NCI-H2029 (cell line): ENCODE measurements at regions not wholly inside any gene's neighbourhood (a gene's known extent, or its start where the extent isn't known, plus 50 kb on each side); places are given as distances from the start of the nearest gene placed in this dataset.
"Not testable (repeated sequence)": the region's sequence is repeated elsewhere in the genome, so short reads cannot be mapped to it uniquely, and the experiment has no call there.

Experiments
- DNase-seq: peaks from one replicate; lab custom pipeline; 2025; lab: John Stamatoyannopoulos, UW

- not testable (repeated sequence) for DNase-seq
These were observed 118.3 kb downstream of the LRRC37A3 start for GRCh38 chr17:64800987-64801386.

DNA sequence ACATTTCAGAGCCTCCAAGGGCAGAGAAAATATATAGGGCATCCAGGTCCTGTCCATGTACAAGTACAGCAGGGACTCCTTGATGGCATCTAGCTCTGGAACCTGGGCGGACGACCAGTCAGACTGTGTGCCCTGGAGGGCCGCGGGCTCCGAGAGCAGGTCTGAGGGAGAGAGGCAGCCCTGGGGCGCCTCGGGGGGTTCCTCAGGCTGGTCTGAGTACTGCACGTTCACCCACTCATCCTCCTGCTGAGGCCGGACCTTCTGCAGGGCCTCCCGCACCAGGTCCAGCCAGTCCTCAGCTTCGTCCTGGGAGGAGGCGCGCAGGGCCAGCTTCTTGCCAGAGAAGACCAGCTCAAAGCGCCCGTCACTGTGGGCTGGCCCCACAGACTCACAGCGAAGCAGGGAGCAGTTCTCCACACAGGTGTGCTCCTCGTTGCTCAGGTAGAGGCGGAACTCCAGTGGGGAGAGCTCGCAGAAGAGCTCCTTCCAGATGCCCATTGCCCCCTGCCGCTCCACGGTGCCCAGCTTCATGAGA lies 118.8 kb downstream of the LRRC37A3 start:
- not testable (repeated sequence) for DNase-seq

GRCh38 chr17:64799543-64800188 lies 119.6 kb downstream of the LRRC37A3 start:
- DNase-seq, result not testable (repeated sequence)

DNA sequence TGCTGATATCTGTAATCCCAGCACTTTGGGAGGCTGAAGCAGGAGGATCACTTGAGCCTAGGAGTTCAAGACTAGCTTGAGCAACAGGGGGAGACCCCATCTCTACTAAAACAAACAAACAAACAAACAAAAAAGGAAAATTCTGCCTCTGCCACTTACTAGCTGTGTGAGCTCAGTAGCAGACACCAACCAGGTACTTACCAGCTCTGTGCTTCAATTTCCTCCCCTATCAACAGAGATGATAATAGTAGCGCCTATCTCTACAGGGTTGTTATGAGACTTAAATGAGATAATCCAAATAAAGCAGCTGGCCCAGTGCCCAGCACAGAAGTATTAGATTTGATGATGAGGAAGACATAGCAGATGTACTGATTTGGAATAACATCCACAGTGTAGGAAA lies 120.3 kb downstream of the LRRC37A3 start:
- DNase-seq, result not testable (repeated sequence)

DNA sequence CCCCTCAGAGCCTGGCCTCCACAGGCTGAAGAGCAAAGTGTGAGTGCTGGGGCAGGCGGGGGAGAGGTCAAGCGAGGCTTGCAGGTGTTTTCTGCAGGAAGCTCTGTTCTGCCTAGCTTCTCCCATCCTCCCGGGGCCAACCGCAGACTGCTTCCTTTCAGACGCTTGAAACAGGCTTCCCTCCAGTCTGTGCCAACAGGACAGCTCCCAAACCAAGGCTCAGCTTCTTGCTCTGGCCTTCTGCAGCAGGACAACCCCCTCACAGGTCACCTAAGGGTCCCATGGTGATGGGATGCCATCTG lies 120.8 kb downstream of the LRRC37A3 start:
- DNase-seq, result not testable (repeated sequence)

DNA sequence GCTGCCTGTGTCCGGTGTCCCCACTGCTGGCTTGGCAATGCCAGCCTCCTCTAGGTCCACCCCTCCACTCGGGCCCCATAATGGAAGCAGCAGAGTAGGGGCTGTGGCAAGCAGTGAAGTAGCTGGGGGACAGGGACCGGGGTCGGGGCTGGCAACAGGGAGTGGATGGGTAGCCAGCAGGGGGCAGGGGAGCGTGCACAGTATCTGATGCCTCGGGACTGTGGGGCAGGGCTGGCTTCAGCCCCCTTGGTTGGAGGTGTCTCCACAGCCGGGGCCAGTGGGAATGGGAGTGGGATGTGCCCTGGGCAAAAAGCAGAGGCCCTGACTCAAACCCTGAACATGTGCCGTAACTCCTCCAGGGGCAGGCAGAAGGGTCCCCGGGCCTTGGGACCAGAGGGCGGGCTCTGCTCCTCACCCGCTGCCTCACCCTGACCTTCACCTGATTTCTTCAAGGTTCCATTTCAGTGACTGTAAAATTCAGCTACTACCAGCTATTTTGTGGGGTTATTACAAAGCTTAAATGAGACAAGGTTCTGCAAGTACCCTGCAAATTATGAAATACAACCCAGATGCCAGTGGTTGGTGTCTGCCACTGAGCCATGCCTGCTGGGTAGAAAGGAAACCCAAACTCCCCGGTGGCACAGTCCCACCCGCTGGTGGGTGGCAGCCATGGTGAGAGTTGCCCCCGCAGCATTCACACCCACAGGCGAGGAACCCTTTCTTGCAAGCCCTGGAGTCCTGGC lies 121.4 kb downstream of the LRRC37A3 start:
- not testable (repeated sequence) for DNase-seq

DNA sequence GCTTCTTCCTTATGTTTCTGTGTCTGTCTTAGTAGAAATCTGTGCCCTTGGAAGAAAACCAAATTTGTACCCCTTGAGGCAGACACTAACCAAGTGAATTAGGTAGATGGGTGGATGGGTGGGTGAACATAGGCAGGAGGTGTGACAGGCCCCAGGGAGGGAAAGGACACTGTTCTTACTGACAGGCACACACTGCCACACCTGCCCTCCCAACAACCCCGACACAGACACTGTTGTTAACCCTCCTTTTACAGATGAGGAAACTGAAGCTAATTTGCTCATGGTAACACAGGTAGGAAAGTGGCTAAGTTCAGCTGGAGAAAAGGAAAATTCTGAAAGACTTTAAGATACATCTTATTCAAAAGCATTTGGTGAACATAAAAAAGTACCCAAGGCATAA lies 123.9 kb downstream of the LRRC37A3 start:
- not testable (repeated sequence) for DNase-seq

DNA sequence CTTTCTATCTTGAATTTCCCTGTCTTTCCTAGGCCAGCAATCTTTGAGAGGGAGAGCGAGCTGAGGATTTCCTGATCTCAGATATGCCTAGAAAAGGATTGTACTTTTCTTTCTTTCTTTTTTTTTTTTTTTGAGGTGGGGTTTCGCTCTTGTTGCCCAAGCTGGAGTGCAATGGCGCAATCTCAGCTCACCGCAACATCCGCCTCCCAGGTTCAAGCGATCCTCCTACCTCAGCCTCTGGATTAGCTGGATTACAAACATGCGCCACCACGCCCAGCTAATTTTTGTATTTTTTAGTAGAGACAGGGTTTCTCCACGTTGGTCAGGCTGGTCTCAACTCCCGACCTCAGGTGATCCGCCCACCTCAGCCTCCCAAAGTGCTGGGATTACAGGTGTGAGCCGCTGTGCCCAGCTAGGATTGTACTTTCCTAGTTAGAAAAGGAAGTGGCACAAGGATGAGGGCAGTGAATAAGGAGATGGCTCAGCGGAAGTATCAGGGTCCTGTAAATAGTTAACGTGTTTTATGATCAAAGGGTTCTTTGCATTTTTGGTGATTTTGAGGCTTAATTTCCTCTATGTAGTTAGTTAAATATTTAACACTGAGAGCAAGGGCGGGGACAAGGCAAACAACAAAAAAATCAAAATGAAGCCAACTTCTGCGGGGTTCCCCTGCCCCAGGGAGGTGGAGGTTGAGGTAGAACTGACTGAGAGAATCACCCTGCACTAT lies 124.6 kb downstream of the LRRC37A3 start:
- not testable (repeated sequence) for DNase-seq

DNA sequence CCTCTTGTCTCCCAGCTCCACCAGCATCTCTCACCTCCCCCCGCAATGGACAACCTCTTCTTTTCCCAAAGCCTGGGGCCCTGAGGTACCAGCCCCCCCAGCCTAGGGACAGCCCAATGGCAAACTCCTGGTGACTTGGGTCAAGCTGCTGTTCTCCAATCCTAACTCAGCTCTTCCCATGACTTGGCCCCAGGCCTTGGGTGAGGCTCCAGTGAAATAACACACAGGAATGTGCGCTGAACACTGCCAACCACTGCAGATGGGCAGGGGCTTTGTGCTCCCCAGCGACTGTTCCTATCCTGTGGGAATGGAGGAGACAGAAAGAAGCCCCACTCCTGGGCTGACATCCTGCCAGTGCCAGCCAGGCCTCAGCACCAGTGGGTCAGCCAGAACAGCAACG lies 125.2 kb downstream of the LRRC37A3 start:
- DNase-seq, result not testable (repeated sequence)

- not testable (repeated sequence) for DNase-seq
These were observed 126.3 kb downstream of the LRRC37A3 start for GRCh38 chr17:64792793-64793575.

DNA sequence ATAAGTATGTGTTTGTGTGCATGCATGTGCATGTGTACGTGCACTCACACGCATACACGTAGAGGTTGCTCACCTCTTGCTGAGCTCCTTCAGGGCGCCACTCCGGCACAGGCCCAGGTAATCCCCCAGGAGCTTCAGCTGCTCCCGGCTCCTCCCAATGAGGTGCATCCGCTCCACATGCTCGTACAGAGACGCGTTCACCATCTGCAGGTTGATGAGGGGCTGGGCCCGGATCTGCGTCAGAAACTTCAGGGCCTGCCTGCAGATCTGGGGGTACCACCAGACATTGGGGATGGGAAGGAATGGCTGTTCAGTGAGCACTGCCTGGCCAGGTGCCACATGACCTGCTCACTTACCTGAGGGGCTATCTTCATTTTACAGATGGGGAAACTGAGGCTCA lies 127.0 kb downstream of the LRRC37A3 start:
- DNase-seq, result not testable (repeated sequence)

DNA sequence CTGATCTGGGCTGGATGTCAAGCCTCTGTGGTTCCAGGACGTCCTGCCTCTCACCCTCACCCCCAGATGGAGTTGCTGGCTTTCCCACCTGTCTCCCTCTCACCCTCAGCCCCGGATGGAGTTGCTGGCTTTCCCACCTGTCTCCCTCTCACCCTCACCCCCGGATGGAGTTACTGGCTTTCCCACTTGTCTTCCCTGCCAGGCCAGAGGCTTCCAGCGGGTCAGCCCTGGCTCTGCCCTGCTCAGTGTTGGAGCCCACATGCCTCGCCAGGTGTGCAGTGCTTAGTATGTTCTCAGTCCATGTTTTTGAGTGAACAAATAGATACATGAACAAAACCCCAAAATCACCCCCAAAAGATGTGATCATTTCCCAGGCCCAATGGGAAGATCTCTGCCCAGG lies 127.6 kb downstream of the LRRC37A3 start:
- DNase-seq, result not testable (repeated sequence)

DNA sequence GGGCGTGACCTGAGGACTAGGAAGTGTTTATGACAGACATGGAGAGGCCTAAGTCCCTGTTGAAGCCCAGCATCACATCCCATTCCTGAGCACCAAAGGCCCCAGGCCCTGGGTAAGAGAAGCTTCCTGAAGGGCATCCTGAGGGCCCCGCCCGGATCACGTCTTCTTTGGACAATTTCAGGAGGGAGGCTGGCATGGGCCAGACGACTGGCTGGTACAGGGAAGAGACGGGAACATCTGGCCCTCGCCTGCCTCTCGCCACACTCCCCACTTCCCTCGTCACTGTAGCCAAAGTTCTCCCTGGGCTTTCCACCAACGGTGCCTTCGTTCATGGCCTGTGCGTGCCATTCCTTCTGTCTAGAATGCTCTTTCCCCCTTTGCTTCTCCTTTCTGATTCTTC lies 128.1 kb downstream of the LRRC37A3 start:
- DNase-seq, result not testable (repeated sequence)

GRCh38 chr17:64790690-64791089 lies 128.6 kb upstream of the SMURF2 start:
- not testable (repeated sequence) for DNase-seq

GRCh38 chr17:64790193-64790592 lies 128.1 kb upstream of the SMURF2 start:
- DNase-seq, result not testable (repeated sequence)

GRCh38 chr17:64789061-64789445 lies 126.9 kb upstream of the SMURF2 start:
- not testable (repeated sequence) for DNase-seq

- DNase-seq, result no peak
These were observed 126.4 kb upstream of the SMURF2 start for GRCh38 chr17:64788286-64789060.

- DNase-seq, result no peak
These were observed 125.8 kb upstream of the SMURF2 start for GRCh38 chr17:64787921-64788271.

- no peak for DNase-seq
These were observed 125.3 kb upstream of the SMURF2 start for GRCh38 chr17:64787255-64787920.

- no peak for DNase-seq
These were observed 124.2 kb upstream of the SMURF2 start for GRCh38 chr17:64786337-64786736.

DNA sequence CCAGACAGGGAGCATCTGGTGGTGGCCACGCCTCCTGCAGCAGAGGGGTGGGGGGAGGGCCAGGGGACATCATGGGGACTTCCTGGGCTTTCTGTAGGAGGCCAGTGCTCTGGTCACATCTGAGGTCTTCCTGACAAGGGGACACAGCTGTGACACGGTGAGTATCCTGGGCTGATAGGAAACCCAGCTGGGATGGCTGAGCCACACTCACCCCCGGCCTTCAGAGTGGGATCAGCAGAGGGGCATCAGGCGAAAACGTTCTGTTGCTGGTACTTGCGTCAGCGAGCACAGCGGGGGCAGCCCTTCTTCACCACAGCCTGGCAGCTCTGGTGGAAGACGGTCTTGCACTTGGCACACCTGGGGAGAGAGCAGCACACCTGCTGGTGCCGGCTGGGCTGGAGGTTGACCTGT lies 122.9 kb upstream of the SMURF2 start:
- DNase-seq, result no peak
